Parathyroid adenoma (tissue), 2 donors: ENCODE measurements at regions not wholly inside any gene's neighbourhood (a gene's known extent, or its start where the extent isn't known, plus 50 kb on each side); places are given as distances from the start of the nearest gene placed in this dataset.

Source experiments
- H2AFZ ChIP-seq: fragments of 300-600 bp; sonication (generic); one replicate; pipeline ENCODE4 v1.7.0; 2017; ENCODE audit warnings: antibody characterized with exemption, mild to moderate bottlenecking
- H3K27ac ChIP-seq: fragments of 300-600 bp; sonication (generic); one replicate; pipeline ENCODE4 v1.7.0; 2017
- H3K27me3 ChIP-seq: fragments of 300-600 bp; sonication (generic); one replicate; pipeline ENCODE4 v1.7.0; 2017; ENCODE audit warnings: low read length; ENCODE audit not compliant: control insufficient read depth, insufficient read depth
- H3K36me3 ChIP-seq: fragments of 300-600 bp; sonication (generic); one replicate; pipeline ENCODE4 v1.7.0; 2017; ENCODE audit warnings: low read length; ENCODE audit not compliant: control insufficient read depth, insufficient read depth
- H3K4me1 ChIP-seq: fragments of 300-600 bp; sonication (generic); one replicate; pipeline ENCODE4 v1.7.0; 2017; ENCODE audit warnings: control low read depth
- H3K4me2 ChIP-seq: fragments of 300-600 bp; sonication (generic); one replicate; pipeline ENCODE4 v1.7.0; 2017; ENCODE audit warnings: low read length
- H3K4me3 ChIP-seq: fragments of 300-600 bp; sonication (generic); one replicate; pipeline ENCODE4 v1.7.0; 2017; ENCODE audit warnings: low read depth, low read length
- H3K79me2 ChIP-seq: fragments of 300-600 bp; sonication (generic); one replicate; pipeline ENCODE4 v1.7.0; 2017; ENCODE audit warnings: control low read depth
- H3K9ac ChIP-seq: fragments of 300-600 bp; sonication (generic); one replicate; pipeline ENCODE4 v1.7.0; 2017; ENCODE audit warnings: mild to moderate bottlenecking
- H3K9me3 ChIP-seq: fragments of 300-600 bp; sonication (generic); one replicate; pipeline ENCODE4 v1.7.0; 2017; ENCODE audit warnings: low read length; ENCODE audit not compliant: control insufficient read depth
- CTCF ChIP-seq: fragments of 300-600 bp; sonication (generic); IDR thresholded peaks from one replicate; pipeline ENCODE4 v1.7.0; 2017; ENCODE audit warnings: antibody characterized with exemption, mild to moderate bottlenecking
- donor health status: primary hyperparathyroidism.

GRCh38 chr19:32053861-32054260 lies 291.5 kb upstream of the ZNF507 start:
- Histone ChIP-seq H3K27me3 (no peaks in the 10 kb centered on the region), H3K4me3 (no peak overlapping the region), H3K27ac (no peak overlapping the region), H3K79me2 (no peaks in the 10 kb centered on the region), H3K9me3 (no peaks in the 10 kb centered on the region), H3K4me1 (no peaks in the 10 kb centered on the region), H2AFZ (no peak overlapping the region), H3K9ac (no peak overlapping the region), H3K4me2 (no peak overlapping the region), H3K36me3 (no peaks in the 10 kb centered on the region)
- no peak for TF ChIP-seq CTCF

DNA sequence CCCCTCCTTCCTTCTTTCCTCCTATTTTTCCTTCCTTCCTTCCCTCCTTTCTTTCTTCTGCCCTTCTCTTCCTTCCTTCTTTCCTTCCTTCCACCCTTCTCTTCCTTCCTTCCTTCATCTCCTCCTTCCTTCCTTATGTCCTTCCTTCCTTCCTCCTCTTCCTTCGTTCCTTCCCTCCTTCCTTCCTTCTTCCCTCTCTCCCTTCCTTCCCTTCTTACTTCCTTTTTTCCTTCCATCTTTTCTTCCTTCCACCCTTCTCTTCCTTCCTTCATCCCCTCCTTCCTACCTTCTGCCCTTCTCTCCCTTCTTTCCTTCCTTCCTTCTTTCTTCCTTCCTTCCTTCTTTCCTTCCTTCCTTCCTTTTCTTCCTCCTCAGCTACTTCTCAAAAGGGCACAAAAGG lies 287.3 kb upstream of the ZNF507 start:
- no peak overlapping the region for H3K9ac ChIP-seq
- H3K4me1 ChIP-seq, result no peaks in the 10 kb centered on the region
- H3K9me3 ChIP-seq, result no peaks in the 10 kb centered on the region
- H3K27ac ChIP-seq, result no peak overlapping the region
- H2AFZ ChIP-seq, result no peak overlapping the region
- H3K4me3 ChIP-seq, result no peak overlapping the region
- H3K79me2 ChIP-seq, result no peaks in the 10 kb centered on the region
- H3K36me3 ChIP-seq, result no peaks in the 10 kb centered on the region
- TF ChIP-seq CTCF, result no peak
- H3K4me2 ChIP-seq, result no peak overlapping the region
- H3K27me3 ChIP-seq, result no peaks in the 10 kb centered on the region

- Histone ChIP-seq H3K79me2 (no peaks in the 10 kb centered on the region), H3K27ac (no peak overlapping the region), H3K9ac (no peak overlapping the region), H3K27me3 (no peaks in the 10 kb centered on the region), H3K36me3 (no peaks in the 10 kb centered on the region), H3K9me3 (no peaks in the 10 kb centered on the region), H3K4me1 (no peaks in the 10 kb centered on the region), H3K4me3 (no peak overlapping the region), H2AFZ (no peak overlapping the region), H3K4me2 (no peak overlapping the region)
- no peak for TF ChIP-seq CTCF
These were observed 284.1 kb upstream of the ZNF507 start for GRCh38 chr19:32061315-32061714.

GRCh38 chr19:32063601-32064000 lies 281.8 kb upstream of the ZNF507 start:
- H3K36me3 ChIP-seq, result no peaks in the 10 kb centered on the region
- H3K9me3 ChIP-seq, result no peaks in the 10 kb centered on the region
- H3K4me3 ChIP-seq, result no peak overlapping the region
- no peak for TF ChIP-seq CTCF
- H3K4me1 ChIP-seq, result no peaks in the 10 kb centered on the region
- no peaks in the 10 kb centered on the region for H3K27me3 ChIP-seq
- H2AFZ ChIP-seq, result no peak overlapping the region
- no peaks in the 10 kb centered on the region for H3K79me2 ChIP-seq
- no peak overlapping the region for H3K27ac ChIP-seq
- H3K4me2 ChIP-seq, result no peak overlapping the region
- no peak overlapping the region for H3K9ac ChIP-seq

DNA sequence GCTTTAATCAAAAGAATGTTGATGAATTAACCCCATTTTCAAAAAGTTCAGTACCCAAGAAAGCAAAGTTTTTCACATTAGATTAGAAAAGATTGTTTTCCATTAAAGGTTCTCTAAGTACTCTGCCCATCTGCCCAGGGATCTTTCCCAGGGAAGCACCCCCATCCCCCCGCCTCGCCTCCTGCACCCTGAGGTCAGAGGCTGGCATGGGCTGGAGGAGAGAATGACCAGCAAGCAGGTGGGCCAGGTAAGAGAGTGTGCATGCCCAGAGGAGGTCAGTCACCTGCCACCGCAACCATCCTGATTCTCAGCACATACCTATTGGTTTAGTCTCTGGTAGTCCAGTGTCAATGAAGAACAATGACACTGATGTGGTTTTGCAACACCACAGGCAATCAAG lies 279.4 kb upstream of the ZNF507 start:
- Histone ChIP-seq H3K27ac (no peak overlapping the region), H3K79me2 (no peaks in the 10 kb centered on the region), H2AFZ (no peak overlapping the region), H3K4me2 (no peak overlapping the region), H3K27me3 (no peaks in the 10 kb centered on the region), H3K9ac (no peak overlapping the region), H3K4me1 (no peaks in the 10 kb centered on the region), H3K4me3 (no peak overlapping the region), H3K9me3 (no peaks in the 10 kb centered on the region), H3K36me3 (no peaks in the 10 kb centered on the region)
- TF ChIP-seq CTCF, result no peak
